H9 (cell line): ENCODE measurements at regions not wholly inside any gene's neighbourhood (a gene's known extent, or its start where the extent isn't known, plus 50 kb on each side); places are given as distances from the start of the nearest gene placed in this dataset.

ENCODE experiments used
- DNase-seq: peaks from one replicate; pipeline ENCODE4 v3.0.0-alpha.2; 2017
- H2AFZ ChIP-seq: one replicate; pipeline ENCODE4 v1.6.1; 2013; ENCODE audit warnings: mild to moderate bottlenecking, low read length, control low read depth, moderate library complexity
- H2AK5ac ChIP-seq: 2 replicates; pipeline ENCODE4 v1.6.1; 2013; ENCODE audit warnings: low read length, control low read depth, mixed read lengths; ENCODE audit not compliant: insufficient read length
- H2BK120ac ChIP-seq: one replicate; pipeline ENCODE4 v1.6.1; 2013; ENCODE audit warnings: low read depth, mild to moderate bottlenecking, low read length, control low read depth, inconsistent platforms; ENCODE audit not compliant: poor library complexity, severe bottlenecking
- H2BK12ac ChIP-seq: 2 replicates; pipeline ENCODE4 v1.6.1; 2013; ENCODE audit warnings: low read length, control low read depth, mixed read lengths, low read depth; ENCODE audit not compliant: insufficient read length
- H2BK15ac ChIP-seq: 2 replicates; pipeline ENCODE4 v1.6.1; 2013; ENCODE audit warnings: low read depth, low read length, control low read depth
- H2BK20ac ChIP-seq: one replicate; pipeline ENCODE4 v1.6.1; 2013; ENCODE audit warnings: low read depth, mild to moderate bottlenecking, low read length, control low read depth, inconsistent platforms; ENCODE audit not compliant: poor library complexity, severe bottlenecking
- H2BK5ac ChIP-seq: 2 replicates; pipeline ENCODE4 v1.6.1; 2013; ENCODE audit warnings: low read length, control low read depth, mixed read lengths; ENCODE audit not compliant: insufficient read length
- H3K14ac ChIP-seq: 2 replicates; pipeline ENCODE4 v1.6.1; 2013; ENCODE audit warnings: low read length, control low read depth; ENCODE audit not compliant: insufficient read depth
- H3K18ac ChIP-seq: 2 replicates; pipeline ENCODE4 v1.6.1; 2013; ENCODE audit warnings: low read depth, mild to moderate bottlenecking, mixed read lengths, low read length, control low read depth; ENCODE audit not compliant: insufficient read length
- H3K23ac ChIP-seq: 2 replicates; pipeline ENCODE4 v1.6.1; 2013; ENCODE audit warnings: low read length, control low read depth, mixed read lengths, low read depth; ENCODE audit not compliant: insufficient read length
- H3K23me2 ChIP-seq: 2 replicates; pipeline ENCODE4 v1.6.1; 2013; ENCODE audit warnings: low read depth, mild to moderate bottlenecking, mixed read lengths, low read length, control low read depth; ENCODE audit not compliant: insufficient read length, poor library complexity, severe bottlenecking
- H3K27ac ChIP-seq: 2 replicates; pipeline ENCODE4 v1.5.1; 2013; ENCODE audit warnings: low read length, control low read depth, mixed read lengths, low read depth; ENCODE audit not compliant: insufficient read length
- H3K27me3 ChIP-seq: 2 replicates; pipeline ENCODE4 v1.6.1; 2013; ENCODE audit warnings: low read length, control low read depth, inconsistent platforms; ENCODE audit not compliant: insufficient read depth
- H3K4ac ChIP-seq: 2 replicates; pipeline ENCODE4 v1.6.1; 2013; ENCODE audit warnings: low read depth, mild to moderate bottlenecking, control low read depth, inconsistent platforms, low read length, moderate library complexity
- H3K4me1 ChIP-seq: 2 replicates; pipeline ENCODE4 v1.6.1; 2013; ENCODE audit warnings: low read length, control low read depth, inconsistent platforms; ENCODE audit not compliant: insufficient read depth
- H3K4me2 ChIP-seq: 2 replicates; pipeline ENCODE4 v1.6.1; 2013; ENCODE audit warnings: low read length, control low read depth, mixed read lengths; ENCODE audit not compliant: insufficient read length, insufficient read depth
- H3K56ac ChIP-seq: 2 replicates; pipeline ENCODE4 v1.6.1; 2013; ENCODE audit warnings: low read depth, mild to moderate bottlenecking, mixed read lengths, low read length, control low read depth; ENCODE audit not compliant: insufficient read length
- H3K79me1 ChIP-seq: 2 replicates; pipeline ENCODE4 v1.6.1; 2013; ENCODE audit warnings: low read depth, mild to moderate bottlenecking, moderate library complexity, low read length, control low read depth, inconsistent platforms; ENCODE audit not compliant: insufficient read depth, poor library complexity, severe bottlenecking
- H3K79me2 ChIP-seq: 2 replicates; pipeline ENCODE4 v1.6.1; 2013; ENCODE audit warnings: low read length, control low read depth, inconsistent platforms; ENCODE audit not compliant: insufficient read depth
- H3K9ac ChIP-seq: 2 replicates; pipeline ENCODE4 v1.6.1; 2013; ENCODE audit warnings: low read length, control low read depth, mixed read lengths; ENCODE audit not compliant: insufficient read length; ENCODE audit errors: extremely low read depth
- H3K9me3 ChIP-seq: one replicate; pipeline ENCODE4 v1.6.1; 2013; ENCODE audit warnings: low read depth, low read length, inconsistent platforms; ENCODE audit not compliant: control insufficient read depth
- H3T11ph ChIP-seq: one replicate; pipeline ENCODE4 v1.6.1; 2013; ENCODE audit warnings: mild to moderate bottlenecking, low read length, control low read depth, inconsistent platforms
- H4K20me1 ChIP-seq: one replicate; pipeline ENCODE4 v1.6.1; 2013; ENCODE audit not compliant: control insufficient read depth, insufficient read length, insufficient read depth
- H4K5ac ChIP-seq: 2 replicates; pipeline ENCODE4 v1.6.1; 2013; ENCODE audit warnings: low read depth, mild to moderate bottlenecking, mixed read lengths, low read length, control low read depth; ENCODE audit not compliant: insufficient read length
- H4K8ac ChIP-seq: replicated peaks from 2 replicates; pipeline ENCODE4 v1.6.1; 2013; ENCODE audit warnings: low read length, control low read depth, mixed read lengths, low read depth; ENCODE audit not compliant: insufficient read length
- H4K91ac ChIP-seq: 2 replicates; pipeline ENCODE4 v1.6.1; 2013; ENCODE audit warnings: low read depth, mild to moderate bottlenecking, moderate library complexity, mixed read lengths, low read length, control low read depth; ENCODE audit not compliant: insufficient read length
- H3K27ac Mint-ChIP-seq, 3 experiments: 2 replicates in 2 of 3; 3 replicates in 1 of 3; pipeline ENCODE4 v1.8.0; 2020 to 2021; ENCODE audit warnings: mixed read lengths in 3 of 3, mild to moderate bottlenecking in 1 of 3, moderate library complexity in 1 of 3
- H3K27me3 Mint-ChIP-seq: 2 replicates; pipeline ENCODE4 v1.8.0; 2021; ENCODE audit warnings: low read depth, mild to moderate bottlenecking, moderate library complexity, mixed read lengths
- H3K36me3 Mint-ChIP-seq, 3 experiments: 2 replicates in 2 of 3; 3 replicates in 1 of 3; pipeline ENCODE4 v1.8.0; 2020 to 2021; ENCODE audit warnings: low read depth in 3 of 3, mixed read lengths in 3 of 3; ENCODE audit not compliant: insufficient read depth in 1 of 3
- H3K4me1 Mint-ChIP-seq, 2 experiments: 2 replicates each; pipeline ENCODE4 v1.8.0; 2020; ENCODE audit warnings: mixed read lengths in 2 of 2
- H3K4me3 Mint-ChIP-seq, 2 experiments: 2 replicates in 1 of 2; 3 replicates in 1 of 2; pipeline ENCODE4 v1.8.0; 2020 to 2021; ENCODE audit warnings: mild to moderate bottlenecking in 2 of 2, mixed read lengths in 2 of 2, moderate library complexity in 1 of 2
- H3K9me3 Mint-ChIP-seq, 2 experiments: 2 replicates in 1 of 2; 3 replicates in 1 of 2; pipeline ENCODE4 v1.8.0; 2020; ENCODE audit warnings: mild to moderate bottlenecking in 2 of 2, mixed read lengths in 2 of 2, moderate library complexity in 1 of 2
- WGBS: extraction: QIAGEN DNeasy Blood & Tissue Kit; methylation state at CpG from one replicate; pipeline ENCODE4 v1.1.7; 2013; ENCODE audit warnings: missing lambda C conversion rate, low lambda C conversion rate, mixed read lengths; ENCODE audit not compliant: insufficient read length; ENCODE audit errors: extremely low coverage; 5-methylcytosine and 5-hydroxymethylcytosine counted together
- TF ChIP-seq, protein P1 (sequence below): fragments of 200-600 bp; sonication (generic); conservative IDR thresholded peaks from 3 replicates; pipeline ENCODE4 v1.8.0; 2021; ENCODE audit warnings: antibody characterized with exemption, mild to moderate bottlenecking

DNA sequence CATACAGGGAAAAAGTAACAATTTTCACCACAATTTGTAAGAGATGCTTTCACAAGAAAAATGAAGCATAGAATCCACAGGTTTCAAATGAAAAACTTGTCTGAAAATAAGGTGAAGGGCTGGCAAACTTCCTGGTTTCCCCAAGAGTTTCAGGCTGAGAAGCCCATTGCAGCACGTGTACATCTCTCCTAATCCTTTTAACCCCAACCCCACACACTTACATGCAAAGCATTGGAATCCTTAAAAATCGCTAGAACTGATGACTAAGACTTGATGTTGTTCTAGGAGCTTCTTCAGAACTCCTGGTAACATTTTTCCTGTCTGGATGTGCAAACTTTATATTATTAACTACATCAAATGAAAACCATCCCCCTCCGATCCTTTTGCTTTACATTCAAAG, 317.8 kb upstream of the RGMB start:
- H3K9me3 Mint-ChIP-seq: no peaks in the 10 kb centered on the region; a peak in 2 of 5 replicates
- Histone ChIP-seq H3K9ac (no peak overlapping the region), H3K27ac (no peak overlapping the region), H3K4ac (no peak overlapping the region), H3K9me3 (no peaks in the 10 kb centered on the region), H3K4me1 (no peaks in the 10 kb centered on the region), H3K14ac (no peak overlapping the region), H3K23me2 (no peaks in the 10 kb centered on the region), H4K5ac (no peak overlapping the region), H4K91ac (no peak overlapping the region), H2BK20ac (no peak overlapping the region), H2BK120ac (no peak overlapping the region), H2AK5ac (no peak overlapping the region), H3K79me2 (no peaks in the 10 kb centered on the region), H2BK12ac (no peak overlapping the region), H2BK5ac (no peak overlapping the region), H3K18ac (no peak overlapping the region), H3K23ac (no peak overlapping the region), H3K27me3 (no peaks in the 10 kb centered on the region), H3K56ac (no peak overlapping the region), H4K8ac (no peak overlapping the region), H3K4me2 (no peak overlapping the region), H4K20me1 (no peaks in the 10 kb centered on the region), H2AFZ (no peak overlapping the region), H3T11ph (no peak overlapping the region), H2BK15ac (no peak overlapping the region), H3K79me1 (no peaks in the 10 kb centered on the region)
- no peak overlapping the region for H3K27ac Mint-ChIP-seq
- no CpG with 5 or more reads among the region's 3 CpGs for WGBS
- no peaks in the 10 kb centered on the region for H3K36me3 Mint-ChIP-seq
- H3K4me3 Mint-ChIP-seq: no peak overlapping the region
- no peaks in the 10 kb centered on the region for H3K4me1 Mint-ChIP-seq
- DNase-seq: no peak
- H3K27me3 Mint-ChIP-seq: no peaks in the 10 kb centered on the region
- TF ChIP-seq, protein P1, sequence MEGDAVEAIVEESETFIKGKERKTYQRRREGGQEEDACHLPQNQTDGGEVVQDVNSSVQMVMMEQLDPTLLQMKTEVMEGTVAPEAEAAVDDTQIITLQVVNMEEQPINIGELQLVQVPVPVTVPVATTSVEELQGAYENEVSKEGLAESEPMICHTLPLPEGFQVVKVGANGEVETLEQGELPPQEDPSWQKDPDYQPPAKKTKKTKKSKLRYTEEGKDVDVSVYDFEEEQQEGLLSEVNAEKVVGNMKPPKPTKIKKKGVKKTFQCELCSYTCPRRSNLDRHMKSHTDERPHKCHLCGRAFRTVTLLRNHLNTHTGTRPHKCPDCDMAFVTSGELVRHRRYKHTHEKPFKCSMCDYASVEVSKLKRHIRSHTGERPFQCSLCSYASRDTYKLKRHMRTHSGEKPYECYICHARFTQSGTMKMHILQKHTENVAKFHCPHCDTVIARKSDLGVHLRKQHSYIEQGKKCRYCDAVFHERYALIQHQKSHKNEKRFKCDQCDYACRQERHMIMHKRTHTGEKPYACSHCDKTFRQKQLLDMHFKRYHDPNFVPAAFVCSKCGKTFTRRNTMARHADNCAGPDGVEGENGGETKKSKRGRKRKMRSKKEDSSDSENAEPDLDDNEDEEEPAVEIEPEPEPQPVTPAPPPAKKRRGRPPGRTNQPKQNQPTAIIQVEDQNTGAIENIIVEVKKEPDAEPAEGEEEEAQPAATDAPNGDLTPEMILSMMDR: no peak
